Upper lobe of left lung (tissue), 6 donors: ENCODE measurements at regions not wholly inside any gene's neighbourhood (a gene's known extent, or its start where the extent isn't known, plus 50 kb on each side); places are given as distances from the start of the nearest gene placed in this dataset.

ENCODE experiments used
- ATAC-seq, 2 donors: fragments of 200-7000 bp; cut with Tn5 transposase; one replicate each; pipeline ENCODE4 v1.9.1; 2022; ENCODE audit warnings: mild to moderate bottlenecking in 2 of 2, moderate library complexity in 2 of 2; ENCODE audit not compliant: low FRiP score in 2 of 2
- DNase-seq, 2 donors: peaks; one replicate each; pipeline ENCODE4 v3.0.0-alpha.2; 2019 to 2020
- H3K27ac ChIP-seq, 4 donors: fragments of 200-600 bp; sonication (generic); one replicate each; pipeline ENCODE4 v1.5.1; 2016 to 2019
- H3K27me3 ChIP-seq, 4 donors: fragments of 200-600 bp; sonication (generic); one replicate each; pipeline ENCODE4 v1.5.1; 2017 to 2019
- H3K36me3 ChIP-seq, 4 donors: fragments of 200-600 bp; sonication (generic); one replicate each; pipeline ENCODE4 v1.5.1; 2016 to 2019
- H3K4me1 ChIP-seq, 4 donors: fragments of 200-600 bp; sonication (generic); one replicate each; pipeline ENCODE4 v1.5.1; 2018 to 2019
- H3K4me3 ChIP-seq, 4 donors: fragments of 200-600 bp; sonication (generic); one replicate each; pipeline ENCODE4 v1.5.1; 2017 to 2019; ENCODE audit warnings: mild to moderate bottlenecking in 2 of 4, moderate library complexity in 1 of 4
- H3K9me3 ChIP-seq, 4 donors: fragments of 200-600 bp; sonication (generic); one replicate each; pipeline ENCODE4 v1.5.1; 2018 to 2019
- EP300 ChIP-seq, 4 donors: sonication (generic); formaldehyde crosslinking; IDR thresholded peaks; one replicate each; pipeline ENCODE4 v1.5.1; 2017; ENCODE audit warnings: antibody characterized with exemption in 4 of 4, control low read depth in 2 of 4
- POLR2A ChIP-seq, 4 donors: fragments of 450-650 bp; IDR thresholded peaks; one replicate each; pipeline ENCODE4 v1.5.1; 2016 to 2017; ENCODE audit warnings: antibody characterized with exemption in 4 of 4, mild to moderate bottlenecking in 2 of 4
- POLR2AphosphoS5 ChIP-seq, 2 donors: sonication (generic); formaldehyde crosslinking; IDR thresholded peaks; one replicate each; pipeline ENCODE4 v1.5.1; 2017; ENCODE audit warnings: antibody characterized with exemption in 2 of 2
- WGBS, 2 donors: methylation state at CpG; one replicate each; pipeline ENCODE4 v1.1.5; 2017 to 2018; 5-methylcytosine and 5-hydroxymethylcytosine counted together
- TF ChIP-seq, protein P1 (sequence below), 6 experiments: fragments of 450-650 bp in 4 of 6; fragments of 200-600 bp in 2 of 6; sonication (generic) in 2 of 6; IDR thresholded peaks; one replicate each; pipeline ENCODE4 v1.5.1; 2016 to 2019; ENCODE audit warnings: antibody characterized with exemption in 6 of 6
- donor health status: DM: no; HTN: no; CAD: no; lungs with moderate emphysema.
- donor health status: DM: no; HTN: yes; CAD: no; lungs with severe emphysema.

DNA sequence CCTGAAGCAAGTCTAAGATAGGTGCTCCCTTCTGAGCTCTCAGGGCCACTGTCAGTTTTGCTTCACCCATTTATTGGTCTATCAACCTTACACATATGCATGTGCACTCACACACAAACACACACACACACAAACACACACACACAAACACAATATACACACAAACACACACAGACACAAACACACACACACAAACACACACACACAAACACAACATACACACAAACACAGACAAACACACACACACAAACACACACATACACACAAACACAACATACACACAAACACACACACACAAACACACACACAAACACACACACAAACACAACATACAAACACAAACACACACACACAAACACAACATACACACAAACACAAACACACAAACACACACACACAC is 181.6 kb upstream of the KLHL29 start:
- Histone ChIP-seq H3K4me1 (no peaks in the 10 kb centered on the region), H3K4me3 (no peak overlapping the region), H3K36me3 (no peaks in the 10 kb centered on the region), H3K27me3 (no peaks in the 10 kb centered on the region), H3K9me3 (peaks cover 0 to 3% (median 0%) of the 10 kb centered on the region in 4 donors), H3K27ac (no peak overlapping the region)
- no peak for DNase-seq
- ATAC-seq: no peak
- TF ChIP-seq, protein P1, sequence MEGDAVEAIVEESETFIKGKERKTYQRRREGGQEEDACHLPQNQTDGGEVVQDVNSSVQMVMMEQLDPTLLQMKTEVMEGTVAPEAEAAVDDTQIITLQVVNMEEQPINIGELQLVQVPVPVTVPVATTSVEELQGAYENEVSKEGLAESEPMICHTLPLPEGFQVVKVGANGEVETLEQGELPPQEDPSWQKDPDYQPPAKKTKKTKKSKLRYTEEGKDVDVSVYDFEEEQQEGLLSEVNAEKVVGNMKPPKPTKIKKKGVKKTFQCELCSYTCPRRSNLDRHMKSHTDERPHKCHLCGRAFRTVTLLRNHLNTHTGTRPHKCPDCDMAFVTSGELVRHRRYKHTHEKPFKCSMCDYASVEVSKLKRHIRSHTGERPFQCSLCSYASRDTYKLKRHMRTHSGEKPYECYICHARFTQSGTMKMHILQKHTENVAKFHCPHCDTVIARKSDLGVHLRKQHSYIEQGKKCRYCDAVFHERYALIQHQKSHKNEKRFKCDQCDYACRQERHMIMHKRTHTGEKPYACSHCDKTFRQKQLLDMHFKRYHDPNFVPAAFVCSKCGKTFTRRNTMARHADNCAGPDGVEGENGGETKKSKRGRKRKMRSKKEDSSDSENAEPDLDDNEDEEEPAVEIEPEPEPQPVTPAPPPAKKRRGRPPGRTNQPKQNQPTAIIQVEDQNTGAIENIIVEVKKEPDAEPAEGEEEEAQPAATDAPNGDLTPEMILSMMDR (IDR thresholded peaks at IDR 0.05): no peak
- no peak for TF ChIP-seq POLR2A (IDR thresholded peaks at IDR 0.05)

DNA sequence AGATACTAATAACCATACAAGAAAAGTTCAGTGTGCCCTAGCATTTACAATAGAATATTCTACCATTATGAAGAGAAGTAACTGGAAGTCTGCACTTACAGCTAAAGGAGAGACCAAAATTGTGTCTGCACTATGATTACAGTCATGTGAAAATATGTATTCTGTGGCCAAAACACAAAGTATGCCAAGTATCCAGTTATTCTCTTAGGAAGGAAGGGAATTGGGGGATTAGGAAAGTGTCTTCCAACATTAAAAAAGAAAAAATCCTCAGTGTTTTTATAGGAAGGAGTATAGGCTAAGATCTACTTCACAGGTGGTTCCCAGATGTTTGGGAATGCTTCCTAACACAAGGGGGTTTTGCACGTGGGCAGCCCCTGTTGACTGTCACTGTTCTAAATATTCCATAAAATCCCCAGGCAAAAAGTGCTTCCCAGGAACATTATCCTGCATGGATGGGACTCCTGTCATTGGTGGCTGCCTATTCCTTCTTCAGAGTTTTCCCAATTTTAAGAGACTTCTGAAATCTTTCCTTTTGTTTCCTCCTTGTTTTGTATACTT is 180.2 kb upstream of the KLHL29 start:
- Histone ChIP-seq H3K9me3 (no peaks in the 10 kb centered on the region), H3K4me3 (no peak overlapping the region), H3K36me3 (no peaks in the 10 kb centered on the region), H3K4me1 (no peaks in the 10 kb centered on the region), H3K27ac (no peak overlapping the region), H3K27me3 (no peaks in the 10 kb centered on the region)
- DNase-seq (no peak), ATAC-seq (peak in 1 of 2 donors; percentile 50)
- 24 to 59% methylated on average over 1 of the region's 1 CpG for WGBS, 2 donors
- TF ChIP-seq POLR2A (IDR thresholded peaks at IDR 0.05) (no peak), POLR2AphosphoS5 (IDR thresholded peaks at IDR 0.05) (no peak), EP300 (IDR thresholded peaks at IDR 0.05) (no peak)
- TF ChIP-seq, protein P1 (IDR thresholded peaks at IDR 0.05): no peak

DNA sequence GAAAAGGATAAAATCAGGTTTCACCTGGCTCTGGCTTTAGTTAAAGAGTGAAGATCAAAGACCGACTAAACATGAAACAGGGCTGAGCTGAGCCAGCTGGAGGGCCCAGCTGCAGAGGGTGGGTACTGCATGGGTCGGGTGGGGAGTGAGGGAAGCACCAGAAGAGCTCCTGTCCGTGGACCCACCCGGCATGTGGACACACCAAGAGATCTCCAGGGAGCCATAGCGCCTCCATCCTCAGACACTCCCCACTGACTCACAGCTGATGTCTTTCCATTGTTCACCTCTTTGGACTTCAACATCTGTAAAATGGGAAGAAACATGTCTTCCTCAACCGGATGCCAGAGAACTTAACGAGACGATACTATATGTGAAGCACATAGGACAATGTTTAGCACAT is 178.3 kb upstream of the KLHL29 start:
- Histone ChIP-seq H3K4me3 (no peak overlapping the region), H3K4me1 (no peaks in the 10 kb centered on the region), H3K27me3 (no peaks in the 10 kb centered on the region), H3K9me3 (no peaks in the 10 kb centered on the region), H3K27ac (no peak overlapping the region), H3K36me3 (no peaks in the 10 kb centered on the region)
- ATAC-seq (peak in 1 of 2 donors; percentile 60), DNase-seq (no peak)
- TF ChIP-seq POLR2AphosphoS5 (IDR thresholded peaks at IDR 0.05) (no peak), POLR2A (IDR thresholded peaks at IDR 0.05) (no peak), EP300 (IDR thresholded peaks at IDR 0.05) (no peak)
- TF ChIP-seq, protein P1 (IDR thresholded peaks at IDR 0.05): no peak
- 63 to 94% methylated on average over 8 of the region's 8 CpGs for WGBS, 2 donors

DNA sequence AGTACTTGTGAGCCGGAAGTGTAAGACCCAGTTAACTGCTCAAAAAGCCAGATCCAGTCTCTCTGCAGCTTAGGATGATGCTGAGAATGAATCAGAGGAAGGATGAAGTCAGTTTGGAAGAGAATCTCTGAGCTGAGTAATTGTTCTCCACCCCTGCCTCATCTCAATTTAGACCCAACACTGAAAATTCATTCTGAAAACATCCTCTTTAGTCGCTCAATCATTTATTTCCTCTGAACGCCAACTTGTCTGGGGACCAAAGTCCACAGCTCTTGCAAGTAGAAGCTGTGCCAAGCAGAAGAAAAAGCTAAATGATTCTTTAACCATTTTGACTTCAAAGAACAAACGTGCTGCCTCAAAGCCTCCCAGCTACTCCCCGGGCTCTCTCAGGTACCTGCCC is 177.1 kb upstream of the KLHL29 start:
- no peaks in the 10 kb centered on the region for H3K9me3 ChIP-seq
- H3K36me3 ChIP-seq: no peaks in the 10 kb centered on the region
- H3K27me3 ChIP-seq: no peaks in the 10 kb centered on the region
- DNase-seq (no peak), ATAC-seq (peak in 1 of 2 donors; percentile 74)
- no peak overlapping the region for H3K27ac ChIP-seq
- no peak overlapping the region for H3K4me3 ChIP-seq
- H3K4me1 ChIP-seq: no peaks in the 10 kb centered on the region
- TF ChIP-seq POLR2AphosphoS5 (IDR thresholded peaks at IDR 0.05) (no peak), POLR2A (IDR thresholded peaks at IDR 0.05) (no peak), EP300 (IDR thresholded peaks at IDR 0.05) (no peak)
- TF ChIP-seq, protein P1 (IDR thresholded peaks at IDR 0.05): no peak
- 65 to 66% methylated on average over 5 of the region's 5 CpGs for WGBS, 2 donors

DNA sequence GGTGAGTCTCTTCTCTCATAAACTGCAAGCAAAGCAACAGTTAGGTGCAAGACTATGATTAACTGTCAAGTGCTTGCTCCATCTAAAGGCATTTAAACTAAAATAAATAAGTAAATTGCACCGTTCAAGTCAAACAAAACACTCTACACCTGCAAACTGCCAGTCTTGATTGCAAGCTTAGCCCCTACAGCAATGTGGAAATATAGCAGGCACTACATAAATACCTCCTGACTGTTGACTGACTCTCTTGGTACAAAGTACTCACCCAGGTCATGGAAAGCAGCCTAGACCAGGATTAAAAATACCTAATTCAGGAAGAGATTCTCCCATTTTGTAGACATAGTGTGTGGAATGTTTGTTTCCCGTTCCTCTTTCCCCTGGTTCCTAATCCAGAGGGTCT is 176.6 kb upstream of the KLHL29 start:
- no peak for DNase-seq
- no peak overlapping the region for H3K4me3 ChIP-seq

More for the DNA sequence above, 176.6 kb upstream of the KLHL29 start:
- 27 to 32% methylated on average over 2 of the region's 2 CpGs for WGBS, 2 donors
- H3K27me3 ChIP-seq: no peaks in the 10 kb centered on the region
- H3K4me1 ChIP-seq: no peaks in the 10 kb centered on the region
- peak in 1 of 2 donors; percentile 7 for ATAC-seq
- TF ChIP-seq POLR2AphosphoS5 (IDR thresholded peaks at IDR 0.05) (no peak), POLR2A (IDR thresholded peaks at IDR 0.05) (no peak), EP300 (IDR thresholded peaks at IDR 0.05) (no peak)
- TF ChIP-seq, protein P1 (IDR thresholded peaks at IDR 0.05): no peak
- no peak overlapping the region for H3K27ac ChIP-seq
- no peaks in the 10 kb centered on the region for H3K9me3 ChIP-seq
- H3K36me3 ChIP-seq: no peaks in the 10 kb centered on the region
